NCI-H1105 (cell line): ENCODE measurements at regions not wholly inside any gene's neighbourhood (a gene's known extent, or its start where the extent isn't known, plus 50 kb on each side); places are given as distances from the start of the nearest gene placed in this dataset.

Experiments
- DNase-seq: peaks from one replicate; lab custom pipeline; 2025; lab: John Stamatoyannopoulos, UW

- DNase-seq = no peak
Observed at GRCh38 chr4:28973587-28974350, 1746.4 kb upstream of the PCDH7 start.

GRCh38 chr4:28976369-28976768 lies 1743.8 kb upstream of the PCDH7 start:
- no peak for DNase-seq

GRCh38 chr4:29002151-29002550 lies 1718.0 kb upstream of the PCDH7 start:
- no peak for DNase-seq

GRCh38 chr4:29005838-29006237 lies 1714.3 kb upstream of the PCDH7 start:
- DNase-seq = no peak

- no peak for DNase-seq
Observed at GRCh38 chr4:29009908-29010307, 1710.3 kb upstream of the PCDH7 start.

GRCh38 chr4:29013341-29013740 lies 1706.8 kb upstream of the PCDH7 start:
- no peak for DNase-seq

- no peak for DNase-seq
Observed at GRCh38 chr4:29014555-29014954, 1705.6 kb upstream of the PCDH7 start.

- DNase-seq = no peak
Observed at GRCh38 chr4:29033703-29034102, 1686.5 kb upstream of the PCDH7 start.

GRCh38 chr4:29037501-29037900 lies 1682.7 kb upstream of the PCDH7 start:
- no peak for DNase-seq

GRCh38 chr4:29043411-29043810 lies 1676.8 kb upstream of the PCDH7 start:
- no peak for DNase-seq

GRCh38 chr4:29046186-29046585 lies 1674.0 kb upstream of the PCDH7 start:
- DNase-seq = no peak

- DNase-seq = no peak
Observed at GRCh38 chr4:29046781-29047180, 1673.4 kb upstream of the PCDH7 start.

GRCh38 chr4:29047341-29048041 lies 1672.7 kb upstream of the PCDH7 start:
- DNase-seq = no peak

GRCh38 chr4:29051381-29051965 lies 1668.7 kb upstream of the PCDH7 start:
- no peak for DNase-seq

GRCh38 chr4:29052266-29052665 lies 1667.9 kb upstream of the PCDH7 start:
- DNase-seq = no peak

- no peak for DNase-seq
Observed at GRCh38 chr4:29058531-29058930, 1661.6 kb upstream of the PCDH7 start.

- DNase-seq = no peak
Observed at GRCh38 chr4:29066861-29067260, 1653.3 kb upstream of the PCDH7 start.

GRCh38 chr4:29073571-29073970 lies 1646.6 kb upstream of the PCDH7 start:
- DNase-seq = no peak

- DNase-seq = no peak
Observed at GRCh38 chr4:29075366-29075765, 1644.8 kb upstream of the PCDH7 start.

- no peak for DNase-seq
Observed at GRCh38 chr4:29079260-29079659, 1640.9 kb upstream of the PCDH7 start.

GRCh38 chr4:29081234-29081955 lies 1638.8 kb upstream of the PCDH7 start:
- DNase-seq = no peak

- no peak for DNase-seq
Observed at GRCh38 chr4:29082684-29083083, 1637.5 kb upstream of the PCDH7 start.

GRCh38 chr4:29085748-29086147 lies 1634.4 kb upstream of the PCDH7 start:
- DNase-seq = no peak
